Daoy (cell line): ENCODE measurements at regions not wholly inside any gene's neighbourhood (a gene's known extent, or its start where the extent isn't known, plus 50 kb on each side); places are given as distances from the start of the nearest gene placed in this dataset.

ENCODE experiments used
- DNase-seq: peaks from one replicate; pipeline ENCODE4 v3.0.0-alpha.2; 2015; ENCODE audit warnings: low read depth

- no peak for DNase-seq
These were observed 687.7 kb upstream of the ADGRL4 start for GRCh38 chr1:79694241-79694640.

GRCh38 chr1:79693441-79694114, 687.0 kb upstream of the ADGRL4 start:
- no peak for DNase-seq

GRCh38 chr1:79692519-79692918, 686.0 kb upstream of the ADGRL4 start:
- DNase-seq, result no peak

- DNase-seq, result no peak
These were observed 682.4 kb upstream of the ADGRL4 start for GRCh38 chr1:79688932-79689331.

GRCh38 chr1:79683420-79683819, 676.9 kb upstream of the ADGRL4 start:
- DNase-seq, result no peak

GRCh38 chr1:79682478-79682877, 675.9 kb upstream of the ADGRL4 start:
- no peak for DNase-seq

GRCh38 chr1:79681382-79681781, 674.9 kb upstream of the ADGRL4 start:
- no peak for DNase-seq

GRCh38 chr1:79679916-79680315, 673.4 kb upstream of the ADGRL4 start:
- DNase-seq, result no peak

- no peak for DNase-seq
These were observed 661.5 kb upstream of the ADGRL4 start for GRCh38 chr1:79667848-79668696.

- no peak for DNase-seq
These were observed 660.6 kb upstream of the ADGRL4 start for GRCh38 chr1:79667166-79667565.

- DNase-seq, result no peak
These were observed 657.4 kb upstream of the ADGRL4 start for GRCh38 chr1:79663916-79664315.

- no peak for DNase-seq
These were observed 656.1 kb upstream of the ADGRL4 start for GRCh38 chr1:79662596-79662995.

GRCh38 chr1:79660129-79660528, 653.6 kb upstream of the ADGRL4 start:
- DNase-seq, result no peak

GRCh38 chr1:79657951-79658658, 651.6 kb upstream of the ADGRL4 start:
- DNase-seq, result no peak

- DNase-seq, result no peak
These were observed 649.3 kb upstream of the ADGRL4 start for GRCh38 chr1:79655876-79656275.

- DNase-seq, result no peak
These were observed 645.9 kb upstream of the ADGRL4 start for GRCh38 chr1:79652426-79652825.

- DNase-seq, result no peak
These were observed 641.6 kb upstream of the ADGRL4 start for GRCh38 chr1:79648126-79648525.

- no peak for DNase-seq
These were observed 640.4 kb upstream of the ADGRL4 start for GRCh38 chr1:79646880-79647279.

- no peak for DNase-seq
These were observed 631.9 kb upstream of the ADGRL4 start for GRCh38 chr1:79638382-79638781.

GRCh38 chr1:79633456-79633855, 626.9 kb upstream of the ADGRL4 start:
- no peak for DNase-seq

GRCh38 chr1:79629414-79629813, 622.9 kb upstream of the ADGRL4 start:
- no peak for DNase-seq

- DNase-seq, result no peak
These were observed 611.2 kb upstream of the ADGRL4 start for GRCh38 chr1:79617777-79618176.

GRCh38 chr1:79614762-79615161, 608.2 kb upstream of the ADGRL4 start:
- no peak for DNase-seq
